ENCODE measurements at regions not wholly inside any gene's neighbourhood (a gene's known extent, or its start where the extent isn't known, plus 50 kb on each side); places are given as distances from the start of the nearest gene placed in this dataset.

- TF ChIP-seq POLR2A (IDR thresholded peaks at IDR 0.05; ENCODE audit: low read depth) (no peak), EP300 (IDR thresholded peaks at IDR 0.05) (no peak)
Observed at GRCh38 chr13:80048030-80048429, 292.9 kb downstream of the SPRY2 start.

Data from esophagus muscularis mucosa (tissue), 2 donors.